GM12891 (cell line): ENCODE measurements at regions not wholly inside any gene's neighbourhood (a gene's known extent, or its start where the extent isn't known, plus 50 kb on each side); places are given as distances from the start of the nearest gene placed in this dataset.

Source experiments
- DNase-seq: peaks from one replicate; pipeline ENCODE4 v3.0.0; 2011; ENCODE audit warnings: low spot score; ENCODE audit not compliant: insufficient read length
- FAIRE-seq: peaks from 2 replicates; lab custom pipeline; 2011; peaks lifted over from hg19 to GRCh38; lab: Jason Lieb, UNC
- PAX5 ChIP-seq: IDR thresholded peaks from 2 replicates; pipeline ENCODE4 v1.6.1; 2011; ENCODE audit warnings: low read length, moderate library complexity, mild to moderate bottlenecking; ENCODE audit not compliant: insufficient read depth, severe bottlenecking
- POLR2A ChIP-seq: IDR thresholded peaks from 2 replicates; pipeline ENCODE4 v1.6.1; 2011; ENCODE audit warnings: low read depth, low read length, control low read depth
- POLR2AphosphoS5 ChIP-seq: IDR thresholded peaks from 2 replicates; pipeline ENCODE4 v1.6.1; 2011; ENCODE audit warnings: low read depth, low read length, control low read depth
- POU2F2 ChIP-seq: IDR thresholded peaks from 2 replicates; pipeline ENCODE4 v1.6.1; 2011; ENCODE audit warnings: low read depth, mild to moderate bottlenecking, control low read depth, low read length, moderate library complexity
- SPI1 ChIP-seq: IDR thresholded peaks from 2 replicates; pipeline ENCODE4 v1.6.1; 2011; ENCODE audit warnings: low read depth, low read length, control low read depth
- TAF1 ChIP-seq: IDR thresholded peaks from 2 replicates; pipeline ENCODE4 v1.6.1; 2011; ENCODE audit warnings: low read depth, low read length, control low read depth

DNA sequence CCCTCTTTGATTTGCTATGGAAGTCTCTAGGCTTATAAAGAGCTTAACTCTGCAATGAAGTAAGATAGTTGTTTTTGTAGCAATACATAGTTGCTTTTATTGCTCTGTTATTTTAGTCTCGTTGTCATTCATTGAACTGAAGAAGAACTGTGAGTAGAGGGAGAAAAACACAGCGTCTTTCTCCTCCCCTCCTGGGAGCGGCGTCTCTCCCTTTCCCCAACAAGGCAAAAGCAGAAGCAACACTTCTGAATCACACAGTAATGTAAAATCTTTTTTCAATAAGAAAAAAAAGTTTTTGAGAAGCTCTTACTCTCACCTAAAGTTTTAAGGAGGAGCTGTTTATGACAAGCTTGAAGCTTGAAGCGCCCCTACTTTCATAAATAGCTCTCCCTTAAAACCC lies 119.3 kb upstream of the SLC7A14 start:
- no peak for TF ChIP-seq POU2F2
- TF ChIP-seq POLR2A = no peak
- no peak for TF ChIP-seq TAF1
- TF ChIP-seq SPI1 = no peak
- no peak for TF ChIP-seq PAX5
- TF ChIP-seq POLR2AphosphoS5 = no peak
- FAIRE-seq = no peak
- DNase-seq = no peak

DNA sequence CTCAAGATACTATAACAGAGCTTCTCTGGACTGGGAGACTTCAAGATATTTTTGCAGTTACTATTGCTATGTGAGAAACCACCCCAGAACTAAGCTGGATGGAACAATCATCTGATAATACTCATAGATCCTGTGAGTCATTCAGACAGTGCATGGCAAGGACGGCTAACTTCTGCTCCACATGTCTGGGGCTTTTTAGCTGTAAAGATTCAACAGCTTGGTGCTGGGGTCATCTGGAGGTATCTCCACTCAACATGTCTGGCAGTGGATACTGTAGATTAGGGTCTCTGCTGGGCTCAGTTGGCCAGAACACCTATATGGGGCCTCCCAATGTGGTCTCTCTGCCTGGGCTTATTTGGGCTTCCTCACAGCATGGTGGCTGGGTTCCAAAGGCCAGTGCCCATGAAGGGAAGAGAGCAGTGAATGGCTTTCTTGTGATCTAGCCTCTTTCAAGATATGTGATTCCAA lies 117.3 kb upstream of the SLC7A14 start:
- no peak for DNase-seq
- no peak for TF ChIP-seq POLR2A
- no peak for TF ChIP-seq TAF1
- TF ChIP-seq SPI1 = no peak
- TF ChIP-seq PAX5 = no peak
- TF ChIP-seq POU2F2 = no peak
- no peak for TF ChIP-seq POLR2AphosphoS5
- no peak for FAIRE-seq

DNA sequence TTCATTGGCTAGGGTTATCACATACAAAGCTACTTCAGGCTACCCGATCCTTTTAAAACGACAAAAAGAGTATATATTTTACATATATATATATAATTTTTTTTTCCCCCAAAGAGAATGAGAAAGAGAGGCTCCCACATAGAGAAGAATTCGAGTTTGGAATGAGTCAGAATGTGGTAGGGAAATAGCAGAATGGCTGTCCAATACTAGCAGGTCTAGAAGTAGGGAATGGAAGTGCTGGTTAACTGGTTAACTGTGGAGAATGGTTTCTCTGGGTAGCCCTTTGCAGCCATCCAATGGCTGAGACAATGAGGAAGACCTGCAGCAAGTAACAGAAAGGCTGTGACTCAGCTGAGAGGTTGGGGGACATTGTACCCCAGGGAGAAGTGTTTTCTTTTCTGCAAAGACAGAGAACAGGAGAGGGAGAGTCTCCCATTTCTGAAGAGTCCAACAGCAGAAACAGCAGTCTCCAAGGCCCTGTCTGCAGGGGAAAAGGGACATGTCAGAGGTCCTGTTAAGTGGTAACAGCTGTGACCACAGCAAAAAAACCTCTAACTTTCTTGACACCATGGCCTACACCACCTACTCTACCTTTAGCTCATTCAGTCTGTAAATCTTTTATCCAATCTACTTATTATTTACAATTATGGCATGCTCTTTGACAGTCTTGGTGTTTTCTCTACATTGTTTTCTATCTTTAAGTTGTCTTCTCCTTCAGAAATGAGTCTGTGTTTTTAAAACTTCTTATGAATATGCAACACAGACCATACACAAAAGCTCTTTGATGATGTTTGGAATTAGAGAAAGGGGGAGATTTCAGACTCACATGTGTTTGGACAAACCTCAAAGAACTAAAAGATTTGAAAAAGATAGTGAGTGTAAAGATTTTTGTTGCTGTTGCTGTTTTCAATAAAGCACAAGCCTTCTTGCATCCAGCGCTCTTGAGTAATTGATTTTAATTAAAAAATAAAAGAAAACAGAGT lies 116.1 kb upstream of the SLC7A14 start:
- TF ChIP-seq SPI1 = no peak
- TF ChIP-seq TAF1 = no peak
- no peak for TF ChIP-seq POLR2A
- DNase-seq = no peak
- FAIRE-seq = no peak

DNA sequence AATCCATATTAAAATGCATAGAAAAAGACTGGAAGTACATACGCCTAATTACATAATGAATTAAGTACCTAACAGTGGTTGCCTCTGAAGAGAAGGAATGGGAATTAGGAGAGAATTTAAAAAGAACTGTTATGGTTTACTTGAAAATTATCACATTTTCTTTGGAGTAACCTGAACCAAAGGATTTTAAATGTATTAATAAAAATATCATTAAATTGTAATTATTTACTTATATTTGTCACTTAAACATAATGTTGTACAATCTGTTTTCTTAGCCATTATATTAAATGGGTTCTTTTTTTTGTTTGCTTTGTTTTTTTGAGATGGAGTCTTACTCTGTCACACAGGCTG lies 114.2 kb upstream of the SLC7A14 start:
- DNase-seq (no peak), FAIRE-seq (no peak)
- TF ChIP-seq PAX5 = no peak
- no peak for TF ChIP-seq SPI1
- no peak for TF ChIP-seq POLR2A
- no peak for TF ChIP-seq TAF1
- TF ChIP-seq POLR2AphosphoS5 = no peak
- TF ChIP-seq POU2F2 = no peak

DNA sequence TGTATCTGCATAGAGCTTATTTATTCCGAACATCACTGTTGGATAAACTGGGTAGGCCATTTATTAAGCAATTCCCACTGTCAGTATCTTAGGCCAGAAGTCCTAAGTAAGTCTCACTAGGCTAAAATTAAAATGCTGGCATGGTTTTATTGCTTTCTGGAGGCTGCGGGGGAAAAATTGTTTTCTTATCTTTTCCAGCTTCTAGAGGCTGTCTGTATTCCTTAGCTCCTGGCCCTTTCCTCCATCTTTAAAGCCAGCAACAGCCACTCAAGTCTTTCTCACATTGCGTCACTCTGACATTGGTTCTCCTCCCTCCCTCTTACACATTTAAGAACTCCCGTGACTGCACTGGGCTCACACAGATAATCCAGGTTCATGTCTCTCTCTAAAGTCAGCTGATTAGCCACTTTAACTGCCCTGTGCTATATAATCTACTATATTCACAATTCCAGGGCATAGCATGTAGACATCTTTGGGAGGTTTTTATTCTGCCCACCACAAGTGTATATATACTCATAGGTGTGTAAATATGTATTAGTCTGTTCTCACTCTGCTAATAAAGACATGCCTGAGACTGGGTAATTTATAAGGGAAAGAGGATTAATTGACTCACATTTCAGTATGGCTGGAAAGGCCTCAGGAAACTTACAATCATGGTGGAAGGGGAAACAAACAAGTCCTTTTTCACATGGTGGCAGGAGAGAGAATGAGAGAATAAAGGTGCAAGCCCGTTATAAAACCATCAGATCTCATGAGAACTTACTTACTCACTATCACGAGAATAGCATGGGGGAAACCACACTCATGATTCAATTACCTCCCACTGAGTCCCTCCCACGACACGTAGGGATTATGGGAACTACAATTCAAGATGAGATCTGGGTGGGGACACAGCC lies 113.5 kb upstream of the SLC7A14 start:
- DNase-seq (no peak), FAIRE-seq (no peak)
- no peak for TF ChIP-seq PAX5
- TF ChIP-seq TAF1 = no peak
- no peak for TF ChIP-seq POLR2AphosphoS5
- TF ChIP-seq POU2F2 = no peak
- no peak for TF ChIP-seq SPI1

DNA sequence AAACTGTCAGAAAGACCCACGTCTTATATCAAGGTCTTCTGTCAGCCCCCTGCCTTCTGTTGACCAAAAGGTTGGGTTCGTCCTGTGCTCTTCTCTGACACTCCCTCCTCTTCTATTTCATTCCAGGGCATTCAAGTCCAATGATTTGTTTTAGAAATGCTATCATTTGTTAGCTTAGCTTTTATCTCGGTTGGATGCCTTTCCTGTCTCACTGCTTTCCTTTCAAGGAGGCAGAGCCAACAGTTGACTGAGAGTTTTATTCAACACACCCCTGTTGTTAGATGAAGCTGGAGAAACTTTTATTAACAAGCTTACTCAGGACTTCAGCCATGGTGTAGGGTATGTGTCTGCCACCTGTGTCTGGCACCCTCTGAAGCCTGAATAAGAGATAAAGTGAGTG lies 112.0 kb upstream of the SLC7A14 start:
- FAIRE-seq (no peak), DNase-seq (no peak)
- TF ChIP-seq PAX5 = no peak

DNA sequence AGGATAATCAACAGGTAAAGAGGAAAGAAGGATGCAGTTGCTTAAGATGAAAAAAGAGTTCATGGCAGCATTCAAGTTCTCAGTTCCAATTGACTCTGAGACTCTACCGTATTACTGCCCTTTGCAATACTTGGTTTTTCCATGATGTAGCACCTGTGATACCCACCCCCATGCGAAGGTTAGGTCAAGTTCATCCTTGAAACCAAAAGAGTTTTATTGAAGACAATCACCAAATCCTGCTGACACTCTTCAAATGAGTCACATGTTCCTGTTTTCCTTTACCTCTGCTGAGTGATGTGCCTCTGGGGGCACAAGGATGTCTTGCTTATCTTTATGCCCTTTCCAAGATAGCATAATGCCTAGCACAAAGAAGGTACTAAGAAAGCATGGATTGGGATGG lies 111.3 kb upstream of the SLC7A14 start:
- no peak for TF ChIP-seq PAX5
- no peak for TF ChIP-seq SPI1
- no peak for TF ChIP-seq POU2F2
- TF ChIP-seq POLR2AphosphoS5 = no peak
- no peak for TF ChIP-seq TAF1
- no peak for TF ChIP-seq POLR2A
- FAIRE-seq (no peak), DNase-seq (no peak)

DNA sequence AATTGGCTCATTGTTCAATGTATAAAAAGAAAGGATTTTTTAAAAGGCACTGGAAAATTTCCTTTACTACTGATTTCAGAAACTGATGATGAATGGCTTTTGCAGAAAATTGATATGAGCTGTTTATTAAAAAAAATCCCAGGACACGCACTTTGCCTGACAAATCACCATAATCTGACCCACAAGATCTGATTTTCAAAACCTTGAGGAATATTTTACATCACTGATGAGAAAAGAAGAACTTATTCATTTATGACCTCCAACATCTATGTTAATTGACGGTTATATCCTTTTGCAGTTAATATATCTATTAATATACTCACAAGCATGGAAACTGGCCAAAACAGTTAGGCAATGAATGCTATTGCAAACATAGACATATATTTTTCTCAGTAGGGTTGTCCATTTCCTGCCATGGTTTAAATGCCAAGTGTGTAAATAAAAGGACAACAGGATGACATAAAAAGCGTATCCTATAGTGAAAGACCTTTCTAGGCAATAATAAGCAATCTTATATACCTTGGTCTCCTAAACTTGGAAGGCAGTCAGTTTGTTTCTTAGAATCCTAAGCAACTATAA lies 109.7 kb upstream of the SLC7A14 start:
- FAIRE-seq (no peak), DNase-seq (no peak)
- no peak for TF ChIP-seq PAX5
- no peak for TF ChIP-seq POLR2A
- TF ChIP-seq TAF1 = no peak
- TF ChIP-seq SPI1 = no peak

DNA sequence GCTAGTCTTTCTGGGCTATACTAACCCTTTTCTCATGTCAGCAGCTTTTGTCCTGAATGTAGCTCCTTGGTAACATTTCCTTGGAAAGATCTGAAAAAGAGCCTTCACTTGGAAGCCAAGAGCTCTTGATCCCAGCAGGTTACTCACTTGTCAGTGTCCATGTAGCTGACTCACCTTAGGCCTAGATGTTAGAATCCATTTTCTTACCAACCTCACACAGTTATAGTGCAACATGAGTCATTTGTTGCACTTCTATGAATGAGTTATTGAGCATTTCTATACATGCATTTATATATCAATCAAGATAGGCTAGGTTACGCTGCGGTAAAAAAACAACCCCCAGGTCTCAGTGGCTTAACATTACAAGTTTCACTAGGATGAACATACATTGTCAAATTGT lies 106.8 kb upstream of the SLC7A14 start:
- no peak for DNase-seq
- TF ChIP-seq POLR2AphosphoS5 = no peak
- TF ChIP-seq PAX5 = no peak
- no peak for TF ChIP-seq TAF1
- no peak for TF ChIP-seq POU2F2
- no peak for TF ChIP-seq SPI1
- TF ChIP-seq POLR2A = no peak
- no peak for FAIRE-seq

DNA sequence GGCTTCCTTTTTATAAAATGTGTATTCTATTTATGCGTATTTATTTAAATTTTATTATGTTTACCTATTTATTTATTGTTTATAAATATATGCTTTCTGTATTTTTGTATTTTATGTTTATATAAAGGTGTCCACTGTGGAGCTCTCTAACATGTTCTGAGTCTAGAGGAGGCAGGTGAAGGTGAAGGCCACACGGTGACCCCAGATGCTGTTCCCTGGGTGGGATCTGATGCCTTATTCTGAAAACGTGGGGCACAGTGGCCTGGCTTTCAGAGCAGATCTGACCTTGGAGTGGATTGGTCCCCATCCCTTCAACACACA lies 104.7 kb upstream of the SLC7A14 start:
- no peak for FAIRE-seq
- DNase-seq = no peak
- TF ChIP-seq POLR2AphosphoS5 = no peak
- TF ChIP-seq POLR2A = no peak
- TF ChIP-seq SPI1 = no peak
- no peak for TF ChIP-seq TAF1
- TF ChIP-seq POU2F2 = no peak
- no peak for TF ChIP-seq PAX5
